ENCODE measurements at regions not wholly inside any gene's neighbourhood (a gene's known extent, or its start where the extent isn't known, plus 50 kb on each side); places are given as distances from the start of the nearest gene placed in this dataset.

DNA sequence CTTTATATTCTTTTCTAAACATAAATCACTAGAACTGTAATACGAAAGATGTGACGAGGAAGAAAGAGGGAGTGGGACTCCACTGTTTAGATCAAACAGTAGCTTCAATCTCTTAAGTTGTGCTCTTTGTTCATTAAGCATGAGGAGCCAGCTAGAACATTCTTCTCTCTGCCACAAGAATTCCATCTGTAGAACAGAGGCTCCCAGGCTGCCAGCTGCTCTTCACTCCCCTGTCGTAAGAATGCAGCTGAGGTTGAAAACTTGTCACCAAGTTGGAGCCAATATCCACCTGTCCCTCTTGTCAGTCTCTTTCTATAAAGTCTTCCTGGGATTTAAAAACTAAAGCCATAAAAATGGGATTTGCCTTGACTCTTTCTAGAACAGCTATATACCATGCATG is 65.0 kb upstream of the SEC24B start:
- TF ChIP-seq EZH2phosphoT487 (IDR thresholded peaks at IDR 0.05) (no peak), EZH2 (IDR thresholded peaks at IDR 0.05) (no peak)
- TF ChIP-seq, protein P1, sequence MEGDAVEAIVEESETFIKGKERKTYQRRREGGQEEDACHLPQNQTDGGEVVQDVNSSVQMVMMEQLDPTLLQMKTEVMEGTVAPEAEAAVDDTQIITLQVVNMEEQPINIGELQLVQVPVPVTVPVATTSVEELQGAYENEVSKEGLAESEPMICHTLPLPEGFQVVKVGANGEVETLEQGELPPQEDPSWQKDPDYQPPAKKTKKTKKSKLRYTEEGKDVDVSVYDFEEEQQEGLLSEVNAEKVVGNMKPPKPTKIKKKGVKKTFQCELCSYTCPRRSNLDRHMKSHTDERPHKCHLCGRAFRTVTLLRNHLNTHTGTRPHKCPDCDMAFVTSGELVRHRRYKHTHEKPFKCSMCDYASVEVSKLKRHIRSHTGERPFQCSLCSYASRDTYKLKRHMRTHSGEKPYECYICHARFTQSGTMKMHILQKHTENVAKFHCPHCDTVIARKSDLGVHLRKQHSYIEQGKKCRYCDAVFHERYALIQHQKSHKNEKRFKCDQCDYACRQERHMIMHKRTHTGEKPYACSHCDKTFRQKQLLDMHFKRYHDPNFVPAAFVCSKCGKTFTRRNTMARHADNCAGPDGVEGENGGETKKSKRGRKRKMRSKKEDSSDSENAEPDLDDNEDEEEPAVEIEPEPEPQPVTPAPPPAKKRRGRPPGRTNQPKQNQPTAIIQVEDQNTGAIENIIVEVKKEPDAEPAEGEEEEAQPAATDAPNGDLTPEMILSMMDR (IDR thresholded peaks at IDR 0.05) = no peak
